Breast epithelium (tissue), 3 donors: ENCODE measurements at regions not wholly inside any gene's neighbourhood (a gene's known extent, or its start where the extent isn't known, plus 50 kb on each side); places are given as distances from the start of the nearest gene placed in this dataset.

Experiments
- CTCF ChIP-seq, 3 donors: fragments of 450-650 bp; IDR thresholded peaks; one replicate each; pipeline ENCODE4 v1.5.1; 2016 to 2017; ENCODE audit warnings: antibody characterized with exemption in 3 of 3, mild to moderate bottlenecking in 3 of 3, moderate library complexity in 3 of 3
- POLR2A ChIP-seq: fragments of 450-650 bp; IDR thresholded peaks from one replicate; pipeline ENCODE4 v1.6.1; 2016; ENCODE audit warnings: antibody characterized with exemption, mild to moderate bottlenecking, moderate library complexity
- POLR2AphosphoS5 ChIP-seq, 3 donors: sonication (generic); formaldehyde crosslinking; IDR thresholded peaks; one replicate each; pipeline ENCODE4 v1.6.1; 2017; ENCODE audit warnings: antibody characterized with exemption in 3 of 3

GRCh38 chr1:55316502-55316901 lies 101.3 kb upstream of the USP24 start:
- TF ChIP-seq CTCF (IDR thresholded peaks at IDR 0.05), result no peak
- no peak for TF ChIP-seq POLR2A
- TF ChIP-seq POLR2AphosphoS5 (IDR thresholded peaks at IDR 0.05), result no peak
